H9 (cell line): ENCODE measurements at regions not wholly inside any gene's neighbourhood (a gene's known extent, or its start where the extent isn't known, plus 50 kb on each side); places are given as distances from the start of the nearest gene placed in this dataset.
A peak's percentile ranks its signal among the peaks of the same experiment; 100 is the strongest.

Experiments used
- DNase-seq: peaks from one replicate; pipeline ENCODE4 v3.0.0-alpha.2; 2017
- H2AFZ ChIP-seq: one replicate; pipeline ENCODE4 v1.6.1; 2013; ENCODE audit warnings: mild to moderate bottlenecking, low read length, control low read depth, moderate library complexity
- H2AK5ac ChIP-seq: 2 replicates; pipeline ENCODE4 v1.6.1; 2013; ENCODE audit warnings: low read length, control low read depth, mixed read lengths; ENCODE audit not compliant: insufficient read length
- H2BK120ac ChIP-seq: one replicate; pipeline ENCODE4 v1.6.1; 2013; ENCODE audit warnings: low read depth, mild to moderate bottlenecking, low read length, control low read depth, inconsistent platforms; ENCODE audit not compliant: poor library complexity, severe bottlenecking
- H2BK12ac ChIP-seq: 2 replicates; pipeline ENCODE4 v1.6.1; 2013; ENCODE audit warnings: low read length, control low read depth, mixed read lengths, low read depth; ENCODE audit not compliant: insufficient read length
- H2BK15ac ChIP-seq: 2 replicates; pipeline ENCODE4 v1.6.1; 2013; ENCODE audit warnings: low read depth, low read length, control low read depth
- H2BK20ac ChIP-seq: one replicate; pipeline ENCODE4 v1.6.1; 2013; ENCODE audit warnings: low read depth, mild to moderate bottlenecking, low read length, control low read depth, inconsistent platforms; ENCODE audit not compliant: poor library complexity, severe bottlenecking
- H2BK5ac ChIP-seq: 2 replicates; pipeline ENCODE4 v1.6.1; 2013; ENCODE audit warnings: low read length, control low read depth, mixed read lengths; ENCODE audit not compliant: insufficient read length
- H3K14ac ChIP-seq: 2 replicates; pipeline ENCODE4 v1.6.1; 2013; ENCODE audit warnings: low read length, control low read depth; ENCODE audit not compliant: insufficient read depth
- H3K18ac ChIP-seq: 2 replicates; pipeline ENCODE4 v1.6.1; 2013; ENCODE audit warnings: low read depth, mild to moderate bottlenecking, mixed read lengths, low read length, control low read depth; ENCODE audit not compliant: insufficient read length
- H3K23ac ChIP-seq: 2 replicates; pipeline ENCODE4 v1.6.1; 2013; ENCODE audit warnings: low read length, control low read depth, mixed read lengths, low read depth; ENCODE audit not compliant: insufficient read length
- H3K23me2 ChIP-seq: 2 replicates; pipeline ENCODE4 v1.6.1; 2013; ENCODE audit warnings: low read depth, mild to moderate bottlenecking, mixed read lengths, low read length, control low read depth; ENCODE audit not compliant: insufficient read length, poor library complexity, severe bottlenecking
- H3K27ac ChIP-seq: 2 replicates; pipeline ENCODE4 v1.5.1; 2013; ENCODE audit warnings: low read length, control low read depth, mixed read lengths, low read depth; ENCODE audit not compliant: insufficient read length
- H3K27me3 ChIP-seq: 2 replicates; pipeline ENCODE4 v1.6.1; 2013; ENCODE audit warnings: low read length, control low read depth, inconsistent platforms; ENCODE audit not compliant: insufficient read depth
- H3K4ac ChIP-seq: 2 replicates; pipeline ENCODE4 v1.6.1; 2013; ENCODE audit warnings: low read depth, mild to moderate bottlenecking, control low read depth, inconsistent platforms, low read length, moderate library complexity
- H3K4me1 ChIP-seq: 2 replicates; pipeline ENCODE4 v1.6.1; 2013; ENCODE audit warnings: low read length, control low read depth, inconsistent platforms; ENCODE audit not compliant: insufficient read depth
- H3K4me2 ChIP-seq: 2 replicates; pipeline ENCODE4 v1.6.1; 2013; ENCODE audit warnings: low read length, control low read depth, mixed read lengths; ENCODE audit not compliant: insufficient read length, insufficient read depth
- H3K56ac ChIP-seq: 2 replicates; pipeline ENCODE4 v1.6.1; 2013; ENCODE audit warnings: low read depth, mild to moderate bottlenecking, mixed read lengths, low read length, control low read depth; ENCODE audit not compliant: insufficient read length
- H3K79me1 ChIP-seq: 2 replicates; pipeline ENCODE4 v1.6.1; 2013; ENCODE audit warnings: low read depth, mild to moderate bottlenecking, moderate library complexity, low read length, control low read depth, inconsistent platforms; ENCODE audit not compliant: insufficient read depth, poor library complexity, severe bottlenecking
- H3K79me2 ChIP-seq: 2 replicates; pipeline ENCODE4 v1.6.1; 2013; ENCODE audit warnings: low read length, control low read depth, inconsistent platforms; ENCODE audit not compliant: insufficient read depth
- H3K9ac ChIP-seq: 2 replicates; pipeline ENCODE4 v1.6.1; 2013; ENCODE audit warnings: low read length, control low read depth, mixed read lengths; ENCODE audit not compliant: insufficient read length; ENCODE audit errors: extremely low read depth
- H3K9me3 ChIP-seq: one replicate; pipeline ENCODE4 v1.6.1; 2013; ENCODE audit warnings: low read depth, low read length, inconsistent platforms; ENCODE audit not compliant: control insufficient read depth
- H3T11ph ChIP-seq: one replicate; pipeline ENCODE4 v1.6.1; 2013; ENCODE audit warnings: mild to moderate bottlenecking, low read length, control low read depth, inconsistent platforms
- H4K20me1 ChIP-seq: one replicate; pipeline ENCODE4 v1.6.1; 2013; ENCODE audit not compliant: control insufficient read depth, insufficient read length, insufficient read depth
- H4K5ac ChIP-seq: 2 replicates; pipeline ENCODE4 v1.6.1; 2013; ENCODE audit warnings: low read depth, mild to moderate bottlenecking, mixed read lengths, low read length, control low read depth; ENCODE audit not compliant: insufficient read length
- H4K8ac ChIP-seq: replicated peaks from 2 replicates; pipeline ENCODE4 v1.6.1; 2013; ENCODE audit warnings: low read length, control low read depth, mixed read lengths, low read depth; ENCODE audit not compliant: insufficient read length
- H4K91ac ChIP-seq: 2 replicates; pipeline ENCODE4 v1.6.1; 2013; ENCODE audit warnings: low read depth, mild to moderate bottlenecking, moderate library complexity, mixed read lengths, low read length, control low read depth; ENCODE audit not compliant: insufficient read length
- H3K27ac Mint-ChIP-seq, 3 experiments: 2 replicates in 2 of 3; 3 replicates in 1 of 3; pipeline ENCODE4 v1.8.0; 2020 to 2021; ENCODE audit warnings: mixed read lengths in 3 of 3, mild to moderate bottlenecking in 1 of 3, moderate library complexity in 1 of 3
- H3K27me3 Mint-ChIP-seq: 2 replicates; pipeline ENCODE4 v1.8.0; 2021; ENCODE audit warnings: low read depth, mild to moderate bottlenecking, moderate library complexity, mixed read lengths
- H3K36me3 Mint-ChIP-seq, 3 experiments: 2 replicates in 2 of 3; 3 replicates in 1 of 3; pipeline ENCODE4 v1.8.0; 2020 to 2021; ENCODE audit warnings: low read depth in 3 of 3, mixed read lengths in 3 of 3; ENCODE audit not compliant: insufficient read depth in 1 of 3
- H3K4me1 Mint-ChIP-seq, 2 experiments: 2 replicates each; pipeline ENCODE4 v1.8.0; 2020; ENCODE audit warnings: mixed read lengths in 2 of 2
- H3K4me3 Mint-ChIP-seq, 2 experiments: 2 replicates in 1 of 2; 3 replicates in 1 of 2; pipeline ENCODE4 v1.8.0; 2020 to 2021; ENCODE audit warnings: mild to moderate bottlenecking in 2 of 2, mixed read lengths in 2 of 2, moderate library complexity in 1 of 2
- H3K9me3 Mint-ChIP-seq, 2 experiments: 2 replicates in 1 of 2; 3 replicates in 1 of 2; pipeline ENCODE4 v1.8.0; 2020; ENCODE audit warnings: mild to moderate bottlenecking in 2 of 2, mixed read lengths in 2 of 2, moderate library complexity in 1 of 2
- CTCF ChIP-seq: fragments of 200-600 bp; sonication (generic); conservative IDR thresholded peaks from 3 replicates; pipeline ENCODE4 v1.8.0; 2021; ENCODE audit warnings: antibody characterized with exemption, mild to moderate bottlenecking
- WGBS: extraction: QIAGEN DNeasy Blood & Tissue Kit; methylation state at CpG from one replicate; pipeline ENCODE4 v1.1.7; 2013; ENCODE audit warnings: missing lambda C conversion rate, low lambda C conversion rate, mixed read lengths; ENCODE audit not compliant: insufficient read length; ENCODE audit errors: extremely low coverage; 5-methylcytosine and 5-hydroxymethylcytosine counted together

DNA sequence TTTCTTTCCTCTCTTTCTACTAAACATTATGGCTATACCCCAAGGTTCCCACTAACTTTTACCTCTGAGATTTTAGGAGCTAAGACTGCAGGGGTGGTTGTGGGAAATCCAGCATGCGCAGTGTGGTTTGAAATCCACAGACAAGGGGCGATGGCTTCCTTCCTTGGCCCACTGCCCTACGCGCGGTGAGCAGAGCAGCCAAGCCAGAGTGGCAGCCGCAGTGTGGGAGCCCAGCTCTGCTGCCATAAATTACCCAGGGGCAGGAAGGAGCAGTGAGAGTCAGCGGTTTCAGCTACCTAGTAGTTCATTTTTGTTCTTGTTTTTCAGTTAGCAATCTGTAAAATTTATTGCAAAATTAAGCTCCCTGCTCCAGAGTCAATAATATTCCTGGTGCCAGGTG lies 101.4 kb downstream of the BMP2 start:
- Histone ChIP-seq H3K27me3 (no peaks in the 10 kb centered on the region), H3K4ac (no peak overlapping the region), H2BK120ac (no peak overlapping the region), H4K91ac (no peak overlapping the region), H4K8ac (no peak overlapping the region), H3K4me1 (no peaks in the 10 kb centered on the region; the same call in 1 of the 2 replicates), H4K5ac (no peak overlapping the region), H2AFZ (no peak overlapping the region), H3K23ac (no peak overlapping the region), H2AK5ac (no peak overlapping the region), H2BK15ac (no peak overlapping the region), H3K79me1 (no peaks in the 10 kb centered on the region), H4K20me1 (no peaks in the 10 kb centered on the region), H2BK20ac (no peak overlapping the region), H3K23me2 (no peaks in the 10 kb centered on the region), H2BK5ac (no peak overlapping the region), H3K4me2 (no peak overlapping the region), H3K79me2 (no peaks in the 10 kb centered on the region), H3T11ph (no peak overlapping the region), H3K9ac (no peak overlapping the region), H3K18ac (no peak overlapping the region), H3K14ac (no peak overlapping the region), H2BK12ac (no peak overlapping the region), H3K9me3 (no peaks in the 10 kb centered on the region), H3K56ac (no peak overlapping the region), H3K27ac (no peak overlapping the region)
- WGBS, result no CpG with 5 or more reads among the region's 7 CpGs
- H3K9me3 Mint-ChIP-seq, result no peaks in the 10 kb centered on the region
- H3K4me1 Mint-ChIP-seq, result peaks cover 3 to 5% of the 10 kb centered on the region in 2 experiments; a peak in 1 of 4 replicates
- no peak overlapping the region for H3K4me3 Mint-ChIP-seq
- no peak for TF ChIP-seq CTCF
- H3K27me3 Mint-ChIP-seq, result peaks cover 2% of the 10 kb centered on the region; the same call in 1 of the 2 replicates
- no peak for DNase-seq
- H3K27ac Mint-ChIP-seq, result 0 out of 7 replicates have a peak overlapping the region, but pooled peaks of 1 of the 3 experiments have one; percentile 37
- no peaks in the 10 kb centered on the region for H3K36me3 Mint-ChIP-seq
